ENCODE measurements at regions not wholly inside any gene's neighbourhood (a gene's known extent, or its start where the extent isn't known, plus 50 kb on each side); places are given as distances from the start of the nearest gene placed in this dataset.

- DNase-seq (ENCODE audit: low read depth), result no peak
Measured at GRCh38 chr4:11342401-11342800, 86.3 kb downstream of the HS3ST1 start.

DNA sequence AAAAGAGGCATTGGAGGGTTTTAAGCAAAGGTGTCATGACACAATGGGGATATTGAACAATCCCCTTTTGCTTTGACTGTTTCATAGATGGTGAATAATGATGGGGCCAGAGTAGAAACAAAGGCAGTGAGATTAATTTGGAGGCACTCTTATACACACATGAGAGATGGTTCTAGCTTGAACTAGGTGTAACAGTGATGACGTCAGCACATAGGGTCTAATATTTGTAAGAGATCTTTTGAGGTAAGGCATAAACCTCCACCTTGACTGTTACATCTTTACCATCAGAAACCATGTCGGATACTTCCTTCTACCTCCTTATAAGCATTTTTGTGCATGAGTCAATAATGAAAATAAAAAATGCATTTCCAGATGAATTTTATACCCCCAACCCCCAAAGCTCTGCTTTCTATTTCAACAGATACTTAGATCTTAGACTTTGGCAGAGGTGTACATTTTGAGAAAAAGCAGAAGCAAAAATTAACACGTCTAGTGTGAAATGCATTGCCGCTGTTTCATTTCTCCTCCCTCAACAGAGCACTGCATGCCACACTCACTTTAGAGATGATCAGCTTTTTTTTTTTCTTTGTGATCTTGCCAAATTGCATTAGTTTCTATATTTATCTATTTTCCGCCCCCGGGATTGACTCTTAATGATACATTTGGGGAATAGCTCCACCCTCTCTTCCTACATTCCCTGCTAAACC lies 87.2 kb downstream of the HS3ST1 start:
- no peak for DNase-seq (ENCODE audit: low read depth)

- DNase-seq (ENCODE audit: low read depth), result no peak
Measured at GRCh38 chr4:11338956-11339782, 89.5 kb downstream of the HS3ST1 start.

DNA sequence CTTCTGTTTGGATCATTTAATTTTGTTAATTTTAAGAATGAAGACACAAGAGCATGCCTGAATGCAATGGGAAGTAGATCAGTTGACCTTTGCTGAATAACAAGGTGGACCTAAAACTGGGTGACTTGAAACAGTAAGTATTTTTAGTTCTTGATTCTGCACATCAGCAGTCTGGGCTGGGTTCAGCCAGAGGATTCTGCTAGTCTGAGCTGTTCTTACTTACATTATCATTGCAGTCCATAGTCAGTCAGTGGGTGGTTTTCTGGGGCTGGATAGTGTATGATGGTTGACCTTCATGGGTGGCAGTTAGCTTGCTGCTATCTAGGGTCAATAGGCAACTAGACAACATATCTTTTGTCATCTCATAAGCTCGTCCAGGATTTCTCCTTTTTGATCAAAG lies 91.4 kb downstream of the HS3ST1 start:
- no peak for DNase-seq (ENCODE audit: low read depth)

GRCh38 chr4:11336435-11336834 lies 92.3 kb downstream of the HS3ST1 start:
- DNase-seq (ENCODE audit: low read depth), result no peak

GRCh38 chr4:11334887-11335286 lies 93.8 kb downstream of the HS3ST1 start:
- DNase-seq (ENCODE audit: low read depth), result no peak

DNA sequence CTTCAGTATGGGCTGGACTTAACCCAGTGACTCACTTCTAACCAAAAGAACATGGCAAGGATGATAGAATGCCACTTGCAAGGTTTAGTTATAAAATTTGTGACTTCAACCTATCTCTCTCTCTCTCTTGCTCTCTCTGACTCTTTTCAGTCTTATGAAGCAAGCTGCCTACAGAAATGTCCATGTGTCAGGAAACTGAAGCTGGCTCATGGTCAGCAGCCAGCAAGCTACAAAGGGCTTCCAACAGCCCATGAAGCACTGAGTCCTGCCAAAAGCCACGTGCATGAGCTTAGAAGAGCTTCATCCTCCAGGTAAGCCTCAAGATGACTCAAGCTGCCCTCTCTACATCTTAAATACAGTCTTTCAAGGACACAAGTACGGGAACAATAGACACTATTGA lies 100.3 kb downstream of the HS3ST1 start:
- DNase-seq (ENCODE audit: low read depth), result no peak

DNA sequence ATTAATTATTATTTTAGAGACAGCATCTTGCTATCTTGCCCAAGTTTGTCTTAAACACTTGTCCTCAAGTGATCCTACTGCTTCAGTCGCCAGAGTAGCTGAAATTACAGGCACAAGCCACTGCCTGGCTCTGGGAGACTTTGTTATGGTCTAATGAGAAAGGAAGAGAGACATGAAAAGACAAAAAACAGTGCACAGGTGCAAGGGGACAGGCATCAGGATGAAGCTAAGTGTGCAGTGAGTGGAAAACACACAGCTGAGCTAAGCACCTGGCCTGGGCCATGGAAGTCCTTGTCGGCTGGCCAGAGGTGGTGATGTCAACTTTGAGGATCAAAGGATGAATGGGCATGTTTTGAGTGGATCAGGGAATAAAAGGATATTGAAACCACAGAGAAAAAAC lies 102.7 kb downstream of the HS3ST1 start:
- no peak for DNase-seq (ENCODE audit: low read depth)

- DNase-seq (ENCODE audit: low read depth), result no peak
Measured at GRCh38 chr4:11323771-11324170, 104.9 kb downstream of the HS3ST1 start.

DNA sequence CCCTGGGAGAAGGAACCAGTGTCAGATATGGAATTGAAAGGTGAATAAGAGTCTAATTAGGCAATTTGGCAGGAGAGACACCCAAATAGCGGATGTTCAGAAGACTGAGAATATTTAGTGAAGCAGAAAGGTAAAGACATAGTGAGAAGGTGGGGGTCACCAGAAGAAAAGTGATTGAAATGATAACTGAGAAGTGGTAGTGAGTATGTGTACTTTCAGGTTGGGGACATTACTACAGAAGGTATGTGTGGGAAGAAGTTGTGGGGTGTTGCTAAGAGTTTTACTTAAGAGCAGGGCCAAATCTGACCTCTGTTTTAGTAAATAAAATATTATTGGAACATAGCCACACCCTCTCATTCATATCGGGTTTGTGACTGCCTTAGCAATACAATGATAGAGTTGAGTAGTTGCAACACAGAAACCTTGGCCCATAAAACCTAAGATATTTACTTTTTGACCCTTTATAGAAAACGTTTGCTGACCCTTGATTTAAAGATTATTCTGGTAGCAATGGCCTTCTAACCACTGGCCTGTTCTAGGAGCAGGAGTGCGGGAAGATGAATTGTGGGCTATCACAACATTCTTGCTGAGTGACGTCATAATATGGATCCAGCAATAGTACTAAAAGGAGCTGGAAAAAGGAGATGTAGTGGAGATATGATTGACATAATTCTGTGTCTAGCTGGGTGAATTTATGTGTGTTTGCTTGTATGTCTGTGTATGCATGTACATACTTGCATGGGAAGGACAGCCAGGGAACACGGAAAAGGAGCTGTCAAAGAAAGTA lies 115.3 kb downstream of the HS3ST1 start:
- DNase-seq (ENCODE audit: low read depth), result no peak

DNA sequence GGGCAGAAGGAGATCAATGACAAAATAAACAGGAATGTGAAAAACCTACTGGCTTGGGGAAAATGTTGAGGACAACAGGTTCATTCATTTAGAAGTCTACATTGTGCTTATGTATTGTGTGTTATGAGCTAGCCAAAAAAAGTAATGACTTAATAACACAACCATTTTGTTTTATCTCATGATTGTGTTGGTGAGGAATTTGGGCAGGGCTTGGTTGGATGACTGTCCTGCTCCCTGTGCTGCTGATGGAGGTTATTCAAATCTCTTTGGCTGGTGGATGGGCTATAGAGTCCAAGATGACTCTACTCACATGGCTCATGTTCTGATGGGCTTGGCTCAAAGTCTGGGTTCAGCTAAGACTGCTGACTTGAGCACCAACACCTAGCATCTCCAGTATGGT lies 116.3 kb downstream of the HS3ST1 start:
- DNase-seq (ENCODE audit: low read depth), result peak; percentile 62

GRCh38 chr4:11301075-11301660 lies 127.5 kb downstream of the HS3ST1 start:
- no peak for DNase-seq (ENCODE audit: low read depth)

GRCh38 chr4:11299836-11300235 lies 128.9 kb downstream of the HS3ST1 start:
- DNase-seq (ENCODE audit: low read depth), result no peak

GRCh38 chr4:11299016-11299415 lies 129.7 kb downstream of the HS3ST1 start:
- DNase-seq (ENCODE audit: low read depth), result no peak

DNA sequence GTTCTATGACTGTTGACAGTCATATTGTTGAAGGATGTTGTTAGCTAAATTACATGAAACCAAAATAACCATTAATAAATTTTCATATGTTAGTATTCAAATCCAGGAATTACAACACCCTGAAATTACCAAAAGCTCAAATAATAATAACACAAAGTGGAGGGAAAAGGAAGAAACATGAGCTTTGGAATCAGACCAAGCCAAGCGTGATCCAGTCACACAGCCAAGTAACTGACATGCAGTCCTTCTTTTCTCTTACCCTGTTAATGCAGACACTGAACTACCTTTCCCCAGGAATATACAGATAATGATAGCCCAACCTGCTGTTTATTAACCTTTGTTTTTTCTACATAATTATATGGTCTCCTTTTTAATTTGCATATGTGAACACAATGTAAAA lies 130.2 kb downstream of the HS3ST1 start:
- DNase-seq (ENCODE audit: low read depth), result no peak

GRCh38 chr4:11297627-11298026 lies 131.1 kb downstream of the HS3ST1 start:
- DNase-seq (ENCODE audit: low read depth), result no peak

DNA sequence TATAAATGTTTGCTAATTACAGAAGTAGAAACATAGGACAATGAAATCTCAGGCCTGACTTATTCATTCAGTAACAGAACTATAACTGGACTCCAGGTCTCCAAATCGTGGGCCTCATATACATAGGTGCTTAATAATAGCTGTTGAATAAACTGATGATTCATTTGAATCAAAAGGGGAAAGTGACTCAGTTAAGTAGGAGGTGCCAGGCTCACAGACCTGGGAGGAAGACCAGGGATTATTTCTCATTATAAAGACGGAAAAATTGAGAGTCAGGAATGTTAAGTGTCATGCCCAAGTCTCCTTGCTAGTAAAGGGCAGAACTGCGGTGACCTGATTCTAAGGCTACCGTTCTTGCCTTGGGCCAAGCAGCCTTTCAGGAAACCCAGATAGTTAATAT lies 131.5 kb downstream of the HS3ST1 start:
- DNase-seq (ENCODE audit: low read depth), result no peak

DNA sequence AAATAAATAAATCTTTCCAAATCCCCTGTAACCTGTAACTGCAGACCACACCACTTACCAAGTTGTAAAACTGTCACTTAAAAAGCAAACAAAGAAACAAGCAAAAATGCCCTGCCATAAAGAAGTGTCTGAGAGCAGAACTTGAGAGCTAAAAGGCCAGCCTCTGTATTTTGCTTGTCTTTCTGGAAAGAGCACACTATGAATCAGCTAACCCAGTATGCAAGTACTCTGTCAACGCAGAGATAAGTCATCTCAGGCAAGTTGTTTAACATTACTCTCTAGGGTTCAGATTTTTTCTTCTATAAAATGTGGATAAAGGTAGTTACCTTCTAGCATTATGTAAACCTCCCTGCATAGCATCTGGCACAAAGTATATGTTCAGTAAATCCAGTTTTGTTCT lies 134.8 kb downstream of the HS3ST1 start:
- no peak for DNase-seq (ENCODE audit: low read depth)

GRCh38 chr4:11287055-11287454 lies 141.6 kb downstream of the HS3ST1 start:
- no peak for DNase-seq (ENCODE audit: low read depth)

DNA sequence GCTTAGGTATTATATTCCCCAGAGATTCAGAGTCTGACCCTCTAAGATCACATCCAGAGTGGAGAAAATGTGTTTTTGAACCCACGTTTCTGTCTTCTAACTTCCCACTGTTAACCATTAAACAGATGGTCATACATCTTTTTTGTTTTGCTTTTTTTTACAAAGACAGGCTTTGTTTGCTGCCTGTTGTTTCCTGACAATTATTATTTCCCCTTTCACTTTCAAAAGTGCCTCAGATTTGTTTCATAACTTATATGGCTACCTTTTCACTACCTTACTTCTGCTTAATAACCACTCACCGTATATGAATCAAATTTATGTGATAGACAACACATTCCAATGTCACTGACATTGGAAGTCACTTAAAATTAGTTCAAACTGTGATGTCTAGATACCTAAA lies 142.2 kb downstream of the HS3ST1 start:
- DNase-seq (ENCODE audit: low read depth), result no peak

GRCh38 chr4:11281720-11282119 lies 147.0 kb downstream of the HS3ST1 start:
- no peak for DNase-seq (ENCODE audit: low read depth)

GRCh38 chr4:11271263-11271662 lies 157.4 kb downstream of the HS3ST1 start:
- no peak for DNase-seq (ENCODE audit: low read depth)

All from non-pigmented ciliary epithelial cell (primary cell).